NCI-H2171 treated with DMSO at 0.1 percent for 48 hours (cell line): ENCODE measurements at regions not wholly inside any gene's neighbourhood (a gene's known extent, or its start where the extent isn't known, plus 50 kb on each side); places are given as distances from the start of the nearest gene placed in this dataset.
"Not testable (repeated sequence)": the region's sequence is repeated elsewhere in the genome, so short reads cannot be mapped to it uniquely, and the experiment has no call there.

ENCODE experiments used
- DNase-seq: peaks from one replicate; lab custom pipeline; 2025; lab: John Stamatoyannopoulos, UW

DNA sequence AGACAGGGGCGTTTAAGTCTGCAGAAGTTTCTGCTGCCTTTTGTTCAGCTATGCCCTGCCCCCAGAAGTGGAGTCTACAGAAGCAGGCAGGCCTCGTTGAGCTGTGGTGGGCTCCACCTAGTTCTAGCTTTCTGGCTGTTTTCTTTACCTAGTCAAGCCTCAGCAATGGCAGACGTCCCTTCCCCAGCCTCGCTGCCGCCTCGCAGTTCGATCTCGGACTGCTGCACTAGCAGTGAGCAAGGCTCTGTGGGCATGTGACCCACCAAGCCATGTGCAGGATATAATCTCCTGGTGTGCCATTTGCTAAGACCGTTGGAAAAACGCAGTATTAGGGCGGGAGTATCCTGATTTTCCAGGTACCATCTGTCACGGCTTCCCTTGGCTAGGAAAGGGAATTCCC is 742.7 kb upstream of the NRXN1 start:
- not testable (repeated sequence) for DNase-seq

DNA sequence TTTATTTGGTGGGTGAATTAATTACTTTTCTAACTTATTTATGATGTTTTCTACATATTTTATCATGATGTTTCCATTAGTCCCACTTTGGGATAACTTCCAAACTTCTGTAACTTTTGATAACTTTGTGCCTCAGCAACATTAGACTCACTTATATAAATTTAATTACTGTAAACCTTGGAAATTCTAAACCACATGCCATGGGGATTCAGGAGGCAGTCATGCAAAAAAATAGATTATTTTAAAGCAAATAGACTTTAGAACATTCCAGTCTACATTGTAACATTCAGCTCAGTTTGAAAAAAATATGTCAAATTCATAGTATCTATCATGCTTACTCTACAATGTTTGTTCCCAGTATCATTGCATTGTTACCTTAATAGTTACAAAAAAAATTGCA is 728.5 kb upstream of the NRXN1 start:
- DNase-seq, result no peak

DNA sequence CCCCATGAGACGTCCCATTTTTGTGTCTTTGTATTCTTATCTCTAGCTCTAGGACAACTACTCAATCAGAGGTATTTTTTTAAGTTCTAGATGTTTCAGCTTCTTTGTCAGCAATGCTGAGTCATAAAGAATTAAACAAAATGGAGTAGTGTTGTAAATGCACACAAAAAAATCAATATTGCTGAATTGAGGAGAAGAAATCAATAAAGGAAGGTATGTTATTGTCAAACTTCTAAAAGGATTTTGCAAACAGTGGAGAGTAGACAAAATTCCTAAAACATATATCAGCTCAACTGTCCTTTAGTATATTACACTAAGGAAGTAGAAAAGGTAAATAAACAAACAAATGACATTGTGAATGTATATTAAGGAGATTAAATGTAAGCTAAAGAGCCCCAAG is 726.1 kb upstream of the NRXN1 start:
- DNase-seq, result no peak

DNA sequence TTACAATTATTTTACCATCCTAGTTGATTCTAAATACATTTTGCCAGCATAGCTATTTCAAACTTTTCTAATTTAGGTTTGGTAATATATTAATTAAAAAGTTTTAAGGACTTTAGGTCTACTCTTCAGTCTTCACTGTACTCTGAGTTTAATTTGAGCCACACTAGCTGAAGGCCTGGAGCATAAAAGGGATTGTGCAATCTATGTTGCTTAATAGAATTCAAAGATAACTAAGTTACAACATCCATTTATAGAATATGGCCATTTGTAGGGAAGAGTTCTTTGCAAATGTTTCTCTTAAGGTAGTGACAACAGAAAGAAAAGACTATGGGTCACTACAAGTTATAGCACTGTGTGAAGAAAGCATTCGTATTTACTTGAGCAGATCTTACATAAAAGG is 702.2 kb upstream of the NRXN1 start:
- no peak for DNase-seq

DNA sequence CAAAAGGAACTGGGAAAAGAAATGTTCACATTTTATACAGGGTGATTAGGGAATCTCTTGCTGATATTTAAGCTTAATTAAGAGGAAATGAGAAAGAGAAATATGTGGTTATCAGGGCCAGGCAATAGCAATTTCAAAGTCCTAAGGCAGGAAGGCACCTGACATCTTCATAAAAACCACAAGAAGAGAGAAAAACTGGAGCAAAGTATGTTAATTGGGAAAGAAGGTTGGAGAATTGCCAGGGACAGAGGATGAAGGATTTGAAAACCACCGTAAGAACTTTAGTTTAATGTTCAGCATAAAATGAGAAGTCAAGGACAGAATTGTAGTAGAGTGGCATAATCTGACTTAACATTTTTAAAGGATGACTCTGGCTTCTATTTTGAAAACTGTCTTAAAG is 691.8 kb upstream of the NRXN1 start:
- DNase-seq, result no peak

DNA sequence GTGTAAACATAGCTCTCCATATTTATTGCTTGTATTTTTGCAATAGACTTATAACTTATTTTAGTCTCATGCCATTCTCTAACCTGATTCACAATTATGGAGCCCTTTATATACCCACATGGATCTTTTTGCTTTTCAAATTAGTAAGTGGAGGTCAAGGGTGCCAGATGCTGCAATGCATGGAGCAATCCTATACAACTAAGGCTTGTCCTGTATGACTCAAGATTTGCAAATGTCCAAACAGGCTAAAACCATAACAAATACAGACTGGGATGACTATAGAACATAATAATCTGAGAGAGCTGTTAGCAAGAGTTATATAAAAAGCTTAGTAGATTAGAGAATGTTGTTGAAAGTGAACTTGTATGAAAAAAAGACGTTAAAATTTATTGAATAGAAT is 690.4 kb upstream of the NRXN1 start:
- DNase-seq, result no peak

DNA sequence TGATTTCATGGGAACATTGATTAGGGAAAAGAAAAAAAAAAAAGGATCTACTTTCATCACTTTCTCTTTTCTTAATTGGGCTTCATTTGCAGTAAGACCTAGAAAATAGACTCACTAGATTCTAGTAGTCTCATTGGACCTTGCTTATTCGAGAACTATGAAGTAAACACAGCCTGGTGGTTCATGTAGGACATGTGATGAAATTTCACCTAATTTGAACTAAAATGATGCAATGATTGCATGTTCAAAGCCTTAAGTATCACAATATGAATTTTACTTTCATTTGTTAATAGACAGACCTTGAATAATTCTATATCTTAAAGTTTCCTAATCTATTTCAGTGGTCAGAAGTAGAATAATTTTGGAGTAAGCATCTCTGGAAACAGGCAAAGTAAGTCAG is 688.9 kb upstream of the NRXN1 start:
- DNase-seq, result no peak

DNA sequence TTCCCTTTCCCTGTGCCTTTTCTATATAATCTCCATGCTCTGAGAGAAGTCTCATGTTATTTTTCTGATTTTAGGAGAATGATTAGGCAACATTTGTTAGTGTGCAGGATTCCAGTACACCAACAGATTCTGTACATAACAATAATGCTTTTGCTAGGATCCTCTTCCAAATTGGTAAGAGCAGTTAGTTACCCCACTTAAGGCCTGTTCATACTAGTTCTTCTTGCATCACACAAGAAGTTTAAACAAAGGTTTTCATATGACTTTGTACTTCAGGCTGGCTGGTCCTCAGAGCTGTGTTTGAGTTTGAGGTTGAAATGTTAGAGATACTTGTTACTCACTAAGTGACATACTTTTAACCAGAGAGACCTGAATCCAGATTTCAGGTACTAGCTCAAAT is 686.9 kb upstream of the NRXN1 start:
- no peak for DNase-seq

DNA sequence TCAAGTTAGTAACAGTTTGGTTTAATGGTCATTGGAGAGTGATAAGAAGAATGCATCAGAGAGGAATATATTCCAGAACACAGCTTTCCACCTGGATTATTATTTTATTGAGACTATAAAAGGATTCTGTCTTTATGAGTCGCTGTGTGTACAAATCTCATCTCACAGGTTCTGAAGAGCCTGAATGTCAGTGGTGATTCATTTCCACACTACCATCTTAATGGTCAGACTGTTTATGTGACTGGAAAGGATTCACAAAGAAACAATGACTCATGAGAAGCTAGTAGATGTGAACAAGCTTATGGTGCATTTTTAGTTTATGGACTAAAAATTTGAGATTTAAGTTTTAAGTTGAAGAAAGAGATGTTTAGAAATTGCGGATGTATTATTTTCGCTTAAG is 685.4 kb upstream of the NRXN1 start:
- no peak for DNase-seq

DNA sequence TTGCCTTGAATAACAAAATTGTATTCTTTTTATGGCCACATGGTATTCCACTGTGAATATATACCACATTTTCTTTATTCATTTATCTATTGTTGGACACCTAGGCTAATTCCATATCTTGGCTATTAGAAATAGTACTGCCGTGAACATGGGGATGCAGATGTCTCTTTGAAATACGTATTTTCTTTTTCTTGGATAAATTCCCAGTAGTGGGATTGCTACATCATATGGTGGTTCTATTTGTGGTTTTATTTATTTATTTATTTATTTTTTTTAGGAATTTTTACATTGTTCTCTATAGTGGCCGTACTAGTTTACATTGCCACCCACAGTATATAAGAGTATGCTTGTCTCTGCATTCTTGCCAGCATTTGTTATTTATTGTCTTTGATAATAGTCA is 679.8 kb upstream of the NRXN1 start:
- DNase-seq, result no peak

DNA sequence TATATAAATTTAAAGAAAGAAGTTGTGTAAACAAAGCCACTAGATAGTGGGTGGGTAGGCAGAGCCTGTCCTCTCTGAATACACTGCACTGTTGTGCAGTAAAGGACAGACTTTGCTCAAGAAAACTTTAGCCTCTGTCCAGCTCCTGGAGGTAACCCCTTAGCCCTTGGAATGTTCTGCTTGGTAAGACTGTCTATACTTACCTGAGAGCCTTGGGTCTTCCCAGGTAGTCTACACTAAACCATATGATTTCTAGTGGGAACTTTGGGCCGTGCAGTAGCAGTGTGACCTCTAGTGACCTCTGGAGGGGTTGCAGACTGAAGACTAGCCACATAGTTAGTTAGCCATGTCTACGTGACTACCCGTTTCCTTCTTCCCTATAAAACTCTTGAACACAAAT is 678.3 kb upstream of the NRXN1 start:
- DNase-seq, result peak; percentile 42

DNA sequence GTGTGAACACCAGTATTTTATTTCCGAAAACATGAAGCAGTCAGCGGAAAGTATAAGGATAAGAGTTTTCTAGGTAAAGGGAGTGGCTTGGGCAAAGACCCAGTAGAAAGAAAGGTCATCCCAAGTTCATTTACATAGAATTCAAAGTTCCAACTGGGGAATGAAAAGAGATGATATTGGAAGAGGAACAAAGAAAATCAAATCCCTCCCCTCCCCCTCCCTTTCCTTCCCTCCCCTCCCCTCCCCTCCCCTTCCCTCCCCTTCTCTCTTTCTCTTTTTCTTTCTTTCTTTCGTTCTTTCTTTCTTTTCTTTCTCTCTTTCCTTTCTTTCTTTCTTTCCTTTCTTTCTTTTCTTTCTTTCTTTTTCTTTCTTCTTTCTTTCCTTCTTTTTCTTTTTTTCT is 675.7 kb upstream of the NRXN1 start:
- no peak for DNase-seq

DNA sequence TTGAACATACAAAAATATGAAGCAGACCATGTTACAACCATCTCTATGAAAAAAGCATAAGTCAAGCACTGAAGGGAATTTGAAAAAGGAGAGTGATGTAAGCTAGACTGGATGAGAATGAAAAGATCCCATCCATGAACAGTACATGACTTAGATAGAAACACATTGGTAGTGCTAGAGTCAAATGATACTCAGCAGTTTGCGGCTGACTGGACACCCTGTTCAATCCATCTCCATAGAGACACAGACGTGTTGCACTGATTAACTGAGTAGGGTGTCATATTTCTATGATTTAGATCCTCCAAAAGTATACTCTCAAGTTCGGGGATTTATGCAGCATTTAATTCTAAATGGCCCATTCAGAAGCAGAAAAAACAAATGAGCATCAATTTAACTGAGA is 674.3 kb upstream of the NRXN1 start:
- DNase-seq, result peak; percentile 96

DNA sequence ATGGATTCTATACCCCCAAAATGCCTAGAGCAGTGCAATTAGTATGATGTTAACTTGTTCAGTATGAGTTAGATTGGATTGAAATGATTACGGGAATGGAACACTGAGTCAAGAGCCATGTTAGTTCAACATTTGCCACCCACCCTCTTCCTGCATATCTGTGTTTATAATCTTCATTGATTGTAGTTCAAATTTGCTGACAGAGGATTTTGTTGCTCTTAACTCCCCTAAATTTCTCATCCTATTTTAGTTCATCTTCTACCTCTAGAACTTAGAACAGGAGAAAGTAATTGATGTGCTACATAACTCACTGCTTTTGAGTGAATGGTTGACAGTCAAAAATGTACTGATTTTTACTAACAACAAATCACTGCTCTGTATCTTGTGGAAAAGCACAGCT is 673.5 kb upstream of the NRXN1 start:
- no peak for DNase-seq

DNA sequence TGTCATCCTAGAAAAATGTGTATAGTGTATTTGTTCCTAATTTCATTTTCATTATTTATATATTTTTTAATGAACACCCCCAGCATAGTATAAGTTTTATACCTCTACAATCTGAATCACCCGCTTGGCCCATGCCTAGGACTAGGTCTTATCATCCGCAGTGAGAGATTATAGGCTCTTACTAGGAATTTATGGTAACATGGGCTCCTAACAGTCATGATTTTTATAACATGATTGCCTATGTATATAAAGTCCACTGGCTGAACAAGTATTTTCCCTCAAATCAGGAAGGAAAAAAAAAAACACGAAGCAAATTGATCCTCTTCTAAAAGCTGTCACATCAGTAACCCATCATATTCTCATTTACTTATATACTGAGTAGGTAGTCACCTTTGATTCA is 666.1 kb upstream of the NRXN1 start:
- no peak for DNase-seq

DNA sequence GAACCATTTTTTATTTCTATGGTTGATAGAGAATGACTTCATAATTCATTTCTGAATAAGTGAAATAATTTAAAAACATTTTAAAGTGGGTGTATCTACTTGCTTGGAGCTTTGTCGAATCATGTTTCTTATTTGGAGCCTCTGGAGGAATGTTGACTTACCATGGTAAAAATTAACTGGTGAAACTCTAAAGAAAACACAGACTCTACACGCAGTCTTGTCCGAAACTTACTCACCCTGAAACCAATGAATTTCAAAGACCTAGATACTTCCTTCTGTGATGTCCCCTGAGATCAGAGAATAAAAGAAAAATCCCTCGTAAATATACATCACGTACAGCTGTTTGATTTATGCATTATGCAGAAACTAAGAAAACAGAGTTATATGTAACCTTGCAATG is 665.2 kb upstream of the NRXN1 start:
- no peak for DNase-seq

DNA sequence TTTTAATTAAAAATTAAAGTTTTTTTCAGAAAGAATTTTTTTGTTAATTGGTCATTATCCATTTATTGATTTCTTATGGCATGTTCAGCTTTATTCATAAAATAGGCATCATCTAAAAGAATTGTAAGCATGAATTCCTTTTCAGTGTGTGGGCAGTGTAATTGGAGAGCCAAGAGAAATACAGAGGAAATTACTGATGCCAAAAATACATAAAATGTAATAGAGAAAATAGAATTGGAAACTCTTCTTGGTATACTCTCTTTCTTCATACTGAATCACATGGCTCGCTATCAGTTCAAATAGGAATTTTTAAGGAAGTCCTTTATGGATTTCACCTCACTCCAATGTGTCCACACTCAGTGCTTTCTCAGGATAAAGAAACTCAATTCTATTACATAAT is 663.6 kb upstream of the NRXN1 start:
- no peak for DNase-seq

DNA sequence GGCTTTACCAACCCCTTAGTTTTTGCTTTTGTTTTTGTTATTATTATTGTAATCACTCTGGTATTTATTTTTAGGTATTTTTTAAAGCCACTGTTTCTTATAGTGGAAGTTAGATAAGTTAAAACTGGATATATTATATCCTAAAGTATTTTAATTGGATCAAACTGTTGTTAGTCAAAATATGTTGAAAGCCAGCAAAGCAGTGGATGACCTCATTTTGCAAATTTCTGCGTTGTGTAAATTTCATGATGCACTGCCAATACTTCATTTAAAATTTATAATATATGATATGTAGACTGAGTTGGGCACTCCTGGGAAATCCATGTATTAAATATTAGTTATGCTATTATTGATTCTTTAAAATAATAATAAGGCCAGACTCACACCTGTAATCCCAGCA is 661.7 kb upstream of the NRXN1 start:
- DNase-seq, result no peak

DNA sequence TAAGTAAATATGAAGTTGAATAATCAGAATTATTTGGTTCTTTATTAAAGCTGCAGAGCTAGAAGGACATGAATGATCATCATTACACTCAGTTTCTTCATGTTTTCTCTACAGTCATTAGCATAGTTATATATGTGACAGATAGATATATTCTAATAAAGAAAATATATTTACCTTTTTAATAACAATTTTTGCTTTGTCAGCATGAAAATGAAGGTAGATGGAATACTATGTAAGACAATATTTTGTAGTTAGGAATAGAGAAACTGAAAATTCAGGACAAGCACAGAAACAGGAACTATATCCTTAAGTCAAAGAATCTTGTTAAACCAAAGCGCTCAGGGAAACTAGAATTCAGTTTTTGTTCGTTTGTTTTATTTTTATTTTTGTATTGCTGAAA is 649.9 kb upstream of the NRXN1 start:
- no peak for DNase-seq

DNA sequence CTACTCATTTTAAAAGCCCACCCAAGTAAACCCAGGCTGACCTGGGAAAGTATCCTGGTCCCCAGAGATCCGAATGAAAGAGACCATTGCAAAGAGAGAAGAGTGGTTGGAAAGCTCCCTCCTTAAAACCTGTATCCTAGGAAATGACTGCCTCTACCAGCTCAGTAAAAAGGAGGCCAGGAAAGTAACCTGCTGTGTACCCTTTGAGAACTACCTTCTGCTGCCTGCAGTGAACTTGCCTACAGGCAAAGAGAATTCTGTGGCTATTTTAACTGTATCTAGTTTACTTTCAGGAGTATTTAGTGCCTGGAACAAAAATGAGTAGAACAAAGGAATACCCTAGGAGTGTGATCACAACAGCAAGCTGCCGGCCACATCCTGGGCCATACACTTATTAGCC is 641.7 kb upstream of the NRXN1 start:
- DNase-seq, result no peak

DNA sequence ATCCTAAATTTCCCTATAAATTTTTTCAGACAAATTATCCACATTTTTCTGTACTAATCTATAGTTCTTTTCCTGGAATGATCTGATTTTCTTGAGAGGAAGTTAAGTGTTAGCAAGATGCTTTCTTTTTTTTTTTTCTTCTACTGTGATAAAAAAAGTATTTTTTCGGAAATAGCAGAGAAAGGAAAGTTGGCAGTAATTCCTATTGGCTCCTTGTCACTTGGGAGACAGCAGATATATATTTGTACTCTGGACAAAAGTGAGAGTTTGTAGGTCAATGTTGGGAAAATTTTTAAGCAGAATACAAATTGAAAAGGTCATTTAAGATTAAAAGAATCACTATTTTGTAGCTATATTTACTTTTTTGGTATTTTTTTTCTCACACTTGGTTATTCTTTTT is 635.7 kb upstream of the NRXN1 start:
- no peak for DNase-seq

DNA sequence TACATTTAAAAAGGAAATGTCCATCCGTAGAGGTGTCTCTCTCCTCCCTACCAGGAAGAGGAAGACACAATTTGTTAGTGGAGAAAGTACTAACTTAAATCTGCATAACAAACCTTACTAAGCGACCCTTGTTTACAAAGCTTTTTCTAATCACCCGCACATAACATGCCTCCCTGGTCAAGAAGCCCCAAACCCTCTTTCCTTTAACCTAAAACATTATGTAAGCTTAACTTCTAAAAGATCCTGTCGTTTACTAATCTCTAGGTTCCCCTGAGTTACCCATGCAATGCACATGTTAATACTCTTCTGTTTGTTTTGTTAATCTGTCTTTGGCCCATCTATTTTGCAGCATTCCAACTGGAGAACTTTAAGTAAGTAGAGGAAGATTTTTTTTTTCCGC is 630.3 kb upstream of the NRXN1 start:
- DNase-seq, result no peak

DNA sequence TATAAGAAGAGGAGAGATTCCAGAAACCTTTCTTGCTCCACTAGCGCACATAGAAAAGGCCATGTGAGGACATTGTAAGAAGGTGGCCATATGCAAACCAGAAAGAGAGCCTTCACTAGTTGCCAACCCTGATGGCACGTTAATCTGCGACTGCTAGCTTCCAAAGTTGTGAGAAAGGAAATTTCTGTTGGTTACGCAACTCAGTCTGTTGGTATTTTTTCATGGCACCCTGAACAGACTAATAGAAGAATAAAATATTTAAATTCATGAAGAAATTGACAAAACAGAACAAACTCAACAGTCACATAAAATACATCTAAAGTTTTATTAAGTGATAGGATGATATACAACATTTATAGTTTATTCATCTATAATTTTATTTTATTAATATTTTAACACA is 625.9 kb upstream of the NRXN1 start:
- DNase-seq, result no peak

DNA sequence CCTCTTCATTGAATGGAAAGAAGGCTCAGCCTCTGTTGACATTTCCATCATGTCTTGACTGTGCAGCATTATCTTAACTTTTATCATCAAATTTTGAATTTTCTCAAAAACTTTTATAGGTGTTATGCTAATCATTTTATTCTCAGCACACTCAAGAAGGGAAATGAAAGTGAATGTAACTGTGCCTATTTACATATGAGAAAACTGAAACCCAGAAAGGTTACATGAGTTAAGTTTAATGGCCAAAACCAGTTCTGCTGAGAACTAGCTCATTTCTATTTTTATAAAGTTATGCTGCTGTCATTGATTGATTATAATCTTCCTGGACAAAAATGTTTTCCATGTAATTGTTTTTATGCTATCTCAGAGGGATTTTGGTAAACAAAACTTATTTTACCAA is 618.8 kb upstream of the NRXN1 start:
- no peak for DNase-seq

DNA sequence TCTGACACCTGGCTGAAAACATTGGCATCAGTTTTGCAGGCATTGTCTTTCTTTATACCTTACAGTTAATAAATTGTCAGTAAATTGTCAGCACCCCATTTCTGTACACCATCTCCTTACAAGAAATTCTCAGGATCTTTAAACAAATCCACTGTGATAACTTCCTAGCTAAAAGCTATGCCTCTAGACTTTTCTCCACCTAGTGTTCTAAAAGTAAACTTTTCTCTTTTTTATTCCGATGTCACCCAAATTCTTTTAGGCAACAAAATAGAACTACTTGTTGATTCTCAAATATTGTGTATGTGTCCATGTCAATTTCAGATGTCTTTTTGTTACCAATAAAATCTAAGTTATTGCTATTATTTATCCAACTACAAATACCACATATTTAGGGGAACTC is 617.4 kb upstream of the NRXN1 start:
- DNase-seq, result no peak

DNA sequence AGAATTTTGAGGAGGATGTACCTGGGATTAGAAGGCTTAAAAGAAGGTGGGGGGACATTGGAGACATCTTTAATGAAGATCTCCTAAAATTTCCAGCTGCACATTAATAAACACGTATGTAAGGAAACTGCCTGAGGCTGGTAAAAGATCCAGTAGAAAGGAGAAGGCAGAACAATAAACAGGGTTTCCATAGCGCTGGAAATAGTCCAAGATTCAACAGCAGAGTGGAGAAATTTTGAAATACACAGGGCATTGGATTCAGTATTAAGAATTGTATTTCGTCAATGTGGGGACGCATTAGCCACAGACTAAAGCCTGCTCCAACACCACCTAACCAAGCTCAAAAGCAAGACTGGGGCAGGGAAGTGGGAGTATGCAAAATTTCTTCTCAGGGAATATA is 606.9 kb upstream of the NRXN1 start:
- DNase-seq, result peak; percentile 6
